ENCODE measurements at regions not wholly inside any gene's neighbourhood (a gene's known extent, or its start where the extent isn't known, plus 50 kb on each side); places are given as distances from the start of the nearest gene placed in this dataset.
"Not testable (repeated sequence)": the region's sequence is repeated elsewhere in the genome, so short reads cannot be mapped to it uniquely, and the experiment has no call there.

DNA sequence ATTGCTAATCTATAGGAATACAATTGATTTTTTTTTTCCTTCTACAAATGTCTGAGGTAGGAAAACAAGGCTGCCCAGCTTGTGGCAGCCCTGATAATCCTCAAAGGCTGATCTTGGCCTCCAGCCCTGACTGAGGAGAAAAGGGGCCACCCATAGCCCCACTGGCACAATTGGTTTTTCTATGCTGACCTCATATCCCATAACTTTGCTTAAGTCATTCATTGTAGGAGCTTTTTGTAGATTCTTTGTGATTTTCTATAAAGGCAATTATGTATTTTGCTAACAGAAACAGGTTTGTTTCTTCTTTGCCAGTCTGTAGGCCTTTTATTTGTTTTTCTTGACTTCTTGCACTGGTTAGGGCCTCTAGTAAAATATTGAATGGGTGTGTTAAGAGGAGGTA, 80.2 kb upstream of the C15orf39 start:
- DNase-seq (ENCODE audit: low spot score) = no peak

DNA sequence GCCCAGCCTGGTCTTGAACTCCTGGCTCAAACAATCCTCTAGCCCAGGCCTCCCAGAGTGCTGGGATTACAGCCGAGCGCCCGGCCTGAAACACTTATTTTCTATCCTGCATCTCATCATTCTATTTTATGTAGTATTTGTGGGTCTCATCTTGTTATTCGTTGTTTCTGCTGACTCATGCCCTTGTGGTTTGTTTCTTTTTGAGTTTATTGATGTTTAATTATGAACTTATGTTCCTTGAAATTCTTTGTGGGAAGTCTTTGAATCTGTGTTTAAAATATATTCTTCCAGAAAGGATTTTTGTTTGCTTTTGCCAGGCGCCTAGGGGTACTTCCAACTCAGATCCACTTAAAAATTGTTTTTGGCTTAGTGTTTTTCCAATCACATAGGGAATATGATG, 78.3 kb upstream of the C15orf39 start:
- Histone ChIP-seq H3K4me1 (ENCODE audit: insufficient read depth, poor library complexity, severe bottlenecking) (peaks cover 17% of the 10 kb centered on the region), H3K36me3 (ENCODE audit: low read depth) (no peaks in the 10 kb centered on the region), H3K9me3 (ENCODE audit: severe bottlenecking) (no peaks in the 10 kb centered on the region), H3K4me3 (ENCODE audit: severe bottlenecking) (no peak overlapping the region), H3K27ac (ENCODE audit: poor library complexity, severe bottlenecking) (peak overlapping the region; percentile 11), H3K27me3 (ENCODE audit: insufficient read depth, poor library complexity, severe bottlenecking) (no peaks in the 10 kb centered on the region)
- TF ChIP-seq, protein P1, sequence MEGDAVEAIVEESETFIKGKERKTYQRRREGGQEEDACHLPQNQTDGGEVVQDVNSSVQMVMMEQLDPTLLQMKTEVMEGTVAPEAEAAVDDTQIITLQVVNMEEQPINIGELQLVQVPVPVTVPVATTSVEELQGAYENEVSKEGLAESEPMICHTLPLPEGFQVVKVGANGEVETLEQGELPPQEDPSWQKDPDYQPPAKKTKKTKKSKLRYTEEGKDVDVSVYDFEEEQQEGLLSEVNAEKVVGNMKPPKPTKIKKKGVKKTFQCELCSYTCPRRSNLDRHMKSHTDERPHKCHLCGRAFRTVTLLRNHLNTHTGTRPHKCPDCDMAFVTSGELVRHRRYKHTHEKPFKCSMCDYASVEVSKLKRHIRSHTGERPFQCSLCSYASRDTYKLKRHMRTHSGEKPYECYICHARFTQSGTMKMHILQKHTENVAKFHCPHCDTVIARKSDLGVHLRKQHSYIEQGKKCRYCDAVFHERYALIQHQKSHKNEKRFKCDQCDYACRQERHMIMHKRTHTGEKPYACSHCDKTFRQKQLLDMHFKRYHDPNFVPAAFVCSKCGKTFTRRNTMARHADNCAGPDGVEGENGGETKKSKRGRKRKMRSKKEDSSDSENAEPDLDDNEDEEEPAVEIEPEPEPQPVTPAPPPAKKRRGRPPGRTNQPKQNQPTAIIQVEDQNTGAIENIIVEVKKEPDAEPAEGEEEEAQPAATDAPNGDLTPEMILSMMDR (IDR thresholded peaks at IDR 0.05; ENCODE audit: poor library complexity, severe bottlenecking) = no peak
- DNase-seq (ENCODE audit: low spot score) = no peak
- ATAC-seq (ENCODE audit: low read depth) = no peak

More for the DNA sequence above, 80.2 kb upstream of the C15orf39 start:
- no peaks in the 10 kb centered on the region for H3K27me3 ChIP-seq (ENCODE audit: insufficient read depth, poor library complexity, severe bottlenecking)
- no peak overlapping the region for H3K27ac ChIP-seq (ENCODE audit: poor library complexity, severe bottlenecking)
- no peaks in the 10 kb centered on the region for H3K36me3 ChIP-seq (ENCODE audit: low read depth)
- H3K4me1 ChIP-seq (ENCODE audit: insufficient read depth, poor library complexity, severe bottlenecking) = peaks cover 12% of the 10 kb centered on the region
- H3K9me3 ChIP-seq (ENCODE audit: severe bottlenecking) = no peaks in the 10 kb centered on the region
- H3K4me3 ChIP-seq (ENCODE audit: severe bottlenecking) = no peak overlapping the region
- TF ChIP-seq, protein P1 (IDR thresholded peaks at IDR 0.05; ENCODE audit: poor library complexity, severe bottlenecking) = no peak
- no peak for ATAC-seq (ENCODE audit: low read depth)

DNA sequence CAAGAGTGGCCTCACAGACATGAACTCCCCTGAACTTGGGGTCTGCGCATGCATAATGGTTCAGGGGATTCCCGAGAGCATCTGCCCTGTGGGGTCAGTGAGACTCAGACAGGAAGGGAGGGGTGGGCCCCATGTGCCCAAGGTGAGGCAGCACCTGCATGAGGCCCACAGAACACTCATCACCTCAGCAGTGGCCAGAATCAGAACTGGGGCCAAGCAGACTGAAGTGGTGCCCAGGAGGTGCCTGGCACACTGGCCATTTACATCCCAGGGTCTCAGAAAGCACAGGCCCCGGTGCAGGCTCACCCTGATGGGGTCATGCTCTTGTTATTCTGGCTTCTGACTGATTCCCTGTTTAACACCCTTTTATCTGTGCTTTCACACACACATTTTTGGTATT, 77.4 kb upstream of the C15orf39 start:
- peak; percentile 17; the same call in 1 of the 3 replicates for ATAC-seq (ENCODE audit: low read depth)
- H3K4me3 ChIP-seq (ENCODE audit: severe bottlenecking); H3K27me3 ChIP-seq (ENCODE audit: insufficient read depth, poor library complexity, severe bottlenecking); H3K36me3 ChIP-seq (ENCODE audit: low read depth); DNase-seq (ENCODE audit: low spot score); H3K27ac ChIP-seq (ENCODE audit: poor library complexity, severe bottlenecking); H3K9me3 ChIP-seq (ENCODE audit: severe bottlenecking): not testable (repeated sequence)
- H3K4me1 ChIP-seq (ENCODE audit: insufficient read depth, poor library complexity, severe bottlenecking) = peaks cover 17% of the 10 kb centered on the region

DNA sequence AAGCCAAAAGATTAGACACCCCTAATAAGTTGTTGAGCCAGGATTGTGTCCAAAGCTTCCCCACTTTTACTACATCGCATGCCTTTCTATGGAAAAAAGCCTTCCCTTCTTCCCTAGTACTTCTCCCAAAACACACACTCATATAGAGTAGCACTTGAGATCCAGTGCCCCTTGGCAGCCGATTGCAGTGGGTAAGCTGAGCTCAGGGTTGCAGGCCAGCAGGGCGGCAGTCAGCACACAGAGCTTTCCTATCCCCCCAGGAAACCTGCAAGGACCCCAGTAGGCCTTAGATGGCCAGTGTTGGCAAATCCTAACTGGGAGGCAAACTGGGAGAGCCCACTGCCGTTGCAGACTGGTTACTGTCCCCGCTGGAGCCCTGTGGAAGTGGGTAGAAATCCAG, 75.7 kb upstream of the C15orf39 start:
- Histone ChIP-seq H3K36me3 (ENCODE audit: low read depth) (no peaks in the 10 kb centered on the region), H3K4me1 (ENCODE audit: insufficient read depth, poor library complexity, severe bottlenecking) (peaks cover 17% of the 10 kb centered on the region), H3K9me3 (ENCODE audit: severe bottlenecking) (no peaks in the 10 kb centered on the region), H3K27ac (ENCODE audit: poor library complexity, severe bottlenecking) (no peak overlapping the region), H3K4me3 (ENCODE audit: severe bottlenecking) (no peak overlapping the region), H3K27me3 (ENCODE audit: insufficient read depth, poor library complexity, severe bottlenecking) (no peaks in the 10 kb centered on the region)
- ATAC-seq (ENCODE audit: low read depth) = no peak
- TF ChIP-seq, protein P1 (IDR thresholded peaks at IDR 0.05; ENCODE audit: poor library complexity, severe bottlenecking) = no peak
- no peak for DNase-seq (ENCODE audit: low spot score)

DNA sequence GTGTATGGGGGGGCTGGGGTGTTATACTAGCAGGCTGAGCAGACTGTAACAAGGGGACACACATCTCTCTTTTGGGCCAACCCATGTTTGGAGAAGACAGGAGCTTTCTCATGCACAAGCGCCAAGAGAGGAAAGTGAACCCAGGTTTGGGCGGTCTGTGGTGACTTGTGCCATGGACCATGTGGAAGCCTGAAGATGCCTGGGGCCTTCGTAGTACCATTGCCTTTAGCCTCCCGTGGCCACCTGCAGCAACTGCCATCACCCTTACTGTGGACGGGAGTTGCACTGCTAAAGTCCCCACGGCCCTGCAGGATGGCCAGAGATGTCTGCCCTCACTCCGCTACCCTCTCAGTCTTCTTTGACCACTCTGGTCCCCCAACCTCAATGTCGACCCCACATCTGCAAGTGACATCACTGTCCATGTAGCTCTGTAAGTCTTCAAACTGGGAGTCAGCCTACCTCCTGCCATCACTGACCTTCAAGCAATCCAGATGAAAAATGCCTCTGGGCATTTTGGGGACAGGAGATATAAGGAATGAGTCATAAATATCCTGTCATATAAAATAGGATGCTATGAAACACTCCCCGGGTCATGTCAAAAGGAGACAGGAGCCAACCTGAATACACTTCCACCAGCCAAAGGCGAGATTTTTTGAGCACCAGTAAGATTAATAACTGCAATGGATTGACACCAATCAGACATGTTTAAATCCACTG, 74.7 kb upstream of the C15orf39 start:
- TF ChIP-seq, protein P1 (IDR thresholded peaks at IDR 0.05; ENCODE audit: poor library complexity, severe bottlenecking) = no peak
- no peak overlapping the region for H3K4me3 ChIP-seq (ENCODE audit: severe bottlenecking)
- DNase-seq (ENCODE audit: low spot score) = no peak
- no peaks in the 10 kb centered on the region for H3K36me3 ChIP-seq (ENCODE audit: low read depth)
- no peaks in the 10 kb centered on the region for H3K27me3 ChIP-seq (ENCODE audit: insufficient read depth, poor library complexity, severe bottlenecking)
- H3K27ac ChIP-seq (ENCODE audit: poor library complexity, severe bottlenecking) = no peak overlapping the region
- ATAC-seq (ENCODE audit: low read depth) = no peak
- H3K4me1 ChIP-seq (ENCODE audit: insufficient read depth, poor library complexity, severe bottlenecking) = peaks cover 17% of the 10 kb centered on the region
- no peaks in the 10 kb centered on the region for H3K9me3 ChIP-seq (ENCODE audit: severe bottlenecking)
